ENCODE measurements at regions not wholly inside any gene's neighbourhood (a gene's known extent, or its start where the extent isn't known, plus 50 kb on each side); places are given as distances from the start of the nearest gene placed in this dataset.

DNA sequence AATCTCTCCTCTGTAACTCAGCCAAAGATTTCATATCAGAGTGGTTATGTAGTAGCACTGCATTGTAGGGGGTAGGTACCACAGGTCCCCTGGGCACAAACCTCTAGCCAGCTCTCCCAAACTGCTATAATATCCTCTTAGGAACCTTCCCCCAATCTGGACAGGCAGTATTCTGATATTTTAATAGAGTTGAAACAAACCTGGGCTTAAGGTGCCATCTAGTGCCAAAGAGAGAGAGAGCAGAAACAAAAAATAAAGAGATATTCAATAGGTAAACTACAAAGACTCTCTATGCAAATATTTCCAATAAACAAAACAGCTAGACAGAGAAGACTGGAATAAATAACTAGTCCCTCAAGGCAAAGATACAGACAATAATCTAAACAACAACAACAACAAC, 1070.0 kb downstream of the CDH11 start:
- Histone ChIP-seq H3K36me3 (ENCODE audit: control insufficient read depth, insufficient read depth, low read length) (no peaks in the 10 kb centered on the region), H3K4me3 (ENCODE audit: low read length) (no peak overlapping the region), H3K27ac (ENCODE audit: low read length) (no peak overlapping the region), H3K9me3 (ENCODE audit: control insufficient read depth, insufficient read depth, low read length) (no peaks in the 10 kb centered on the region), H3K4me1 (ENCODE audit: control insufficient read depth, insufficient read depth, low read length) (no peaks in the 10 kb centered on the region), H3K27me3 (ENCODE audit: control insufficient read depth, insufficient read depth, low read length) (no peaks in the 10 kb centered on the region)
- H3K4me1 Mint-ChIP-seq: no peaks in the 10 kb centered on the region
- no peak overlapping the region for H3K4me3 Mint-ChIP-seq
- intact Hi-C loops (cut with micrococcal nuclease): no loop called here
- H3K9me3 Mint-ChIP-seq: peaks cover 8 to 18% of the 10 kb centered on the region in 2 donors
- peaks cover 13% of the 10 kb centered on the region for H3K36me3 Mint-ChIP-seq
- DNase-seq: no peak
- no peak for TF ChIP-seq CTCF (IDR thresholded peaks at IDR 0.05)
- ATAC-seq: no peak
- no peak overlapping the region for H3K27ac Mint-ChIP-seq
- H3K27me3 Mint-ChIP-seq (ENCODE audit: low read depth in 2 of 2): no peaks in the 10 kb centered on the region

- Histone ChIP-seq H3K27me3 (ENCODE audit: control insufficient read depth, insufficient read depth, low read length) (no peaks in the 10 kb centered on the region), H3K27ac (ENCODE audit: low read length) (no peak overlapping the region), H3K9me3 (ENCODE audit: control insufficient read depth, insufficient read depth, low read length) (peaks cover 5% of the 10 kb centered on the region), H3K4me1 (ENCODE audit: control insufficient read depth, insufficient read depth, low read length) (no peaks in the 10 kb centered on the region), H3K4me3 (ENCODE audit: low read length) (no peak overlapping the region), H3K36me3 (ENCODE audit: control insufficient read depth, insufficient read depth, low read length) (no peaks in the 10 kb centered on the region)
- no peaks in the 10 kb centered on the region for H3K4me1 Mint-ChIP-seq
- no peaks in the 10 kb centered on the region for H3K27me3 Mint-ChIP-seq (ENCODE audit: low read depth in 2 of 2)
- no peak overlapping the region for H3K27ac Mint-ChIP-seq
- no peak for ATAC-seq
- WGBS (ENCODE audit: insufficient coverage): 90% methylated on average over 1 of the region's 1 CpG
- TF ChIP-seq CTCF (IDR thresholded peaks at IDR 0.05): no peak
- intact Hi-C loops (cut with micrococcal nuclease): no loop called here
- peaks cover 11% of the 10 kb centered on the region for H3K36me3 Mint-ChIP-seq
- peaks cover 12 to 17% of the 10 kb centered on the region in 2 donors for H3K9me3 Mint-ChIP-seq
- DNase-seq: no peak
- H3K4me3 Mint-ChIP-seq: no peak overlapping the region
These were observed 1074.0 kb downstream of the CDH11 start for GRCh38 chr16:64047878-64048277.

- H3K4me3 Mint-ChIP-seq: no peak overlapping the region
- intact Hi-C loops (cut with micrococcal nuclease): no loop called here
- H3K36me3 Mint-ChIP-seq: peaks cover 11% of the 10 kb centered on the region
- no peaks in the 10 kb centered on the region for H3K36me3 ChIP-seq (ENCODE audit: control insufficient read depth, insufficient read depth, low read length)
- H3K27me3 ChIP-seq (ENCODE audit: control insufficient read depth, insufficient read depth, low read length): no peaks in the 10 kb centered on the region
- H3K27me3 Mint-ChIP-seq (ENCODE audit: low read depth in 2 of 2): no peaks in the 10 kb centered on the region
- peaks cover 8% of the 10 kb centered on the region for H3K9me3 ChIP-seq (ENCODE audit: control insufficient read depth, insufficient read depth, low read length)
- no peaks in the 10 kb centered on the region for H3K4me1 ChIP-seq (ENCODE audit: control insufficient read depth, insufficient read depth, low read length)
- peaks cover 12% of the 10 kb centered on the region in 2 donors for H3K9me3 Mint-ChIP-seq
- WGBS (ENCODE audit: insufficient coverage): no CpG with 5 or more reads among the region's 1 CpG
- H3K27ac Mint-ChIP-seq: no peak overlapping the region
- DNase-seq (no peak), ATAC-seq (no peak)
- no peaks in the 10 kb centered on the region for H3K4me1 Mint-ChIP-seq
- no peak for TF ChIP-seq CTCF (IDR thresholded peaks at IDR 0.05)
- H3K27ac ChIP-seq (ENCODE audit: low read length): no peak overlapping the region
- H3K4me3 ChIP-seq (ENCODE audit: low read length): no peak overlapping the region
These were observed 1074.7 kb downstream of the CDH11 start for GRCh38 chr16:64047207-64047606.

- peaks cover 2% of the 10 kb centered on the region for H3K9me3 ChIP-seq (ENCODE audit: control insufficient read depth, insufficient read depth, low read length)
These were observed 1086.5 kb downstream of the CDH11 start for GRCh38 chr16:64035337-64035736.

More at GRCh38 chr16:64035337-64035736, 1086.5 kb downstream of the CDH11 start:
- Mint-ChIP-seq H3K36me3 (no peaks in the 10 kb centered on the region), H3K4me1 (no peaks in the 10 kb centered on the region), H3K9me3 (peaks cover 21% of the 10 kb centered on the region in 2 donors), H3K27me3 (ENCODE audit: low read depth in 2 of 2) (no peaks in the 10 kb centered on the region), H3K27ac (no peak overlapping the region), H3K4me3 (no peak overlapping the region)
- TF ChIP-seq CTCF (IDR thresholded peaks at IDR 0.05): no peak
- Histone ChIP-seq H3K36me3 (ENCODE audit: control insufficient read depth, insufficient read depth, low read length) (no peaks in the 10 kb centered on the region), H3K4me1 (ENCODE audit: control insufficient read depth, insufficient read depth, low read length) (no peaks in the 10 kb centered on the region), H3K27ac (ENCODE audit: low read length) (no peak overlapping the region), H3K4me3 (ENCODE audit: low read length) (no peak overlapping the region), H3K27me3 (ENCODE audit: control insufficient read depth, insufficient read depth, low read length) (no peaks in the 10 kb centered on the region)
- no peak for DNase-seq
- intact Hi-C loops (cut with micrococcal nuclease): no loop called here
- no peak for ATAC-seq
- 50% methylated on average over 1 of the region's 2 CpGs for WGBS (ENCODE audit: insufficient coverage)

Measured in natural killer cell (primary cell).